Stimulated activated naive CD8-positive, alpha-beta T cell treated with anti-CD3 and anti-CD28 coated beads, Interleukin-15, amount 100 ng/mL, for 72 hours (primary cell): ENCODE measurements at regions not wholly inside any gene's neighbourhood (a gene's known extent, or its start where the extent isn't known, plus 50 kb on each side); places are given as distances from the start of the nearest gene placed in this dataset.

ENCODE experiments used
- ATAC-seq: fragments of 150-1000 bp; cut with Tn5 transposase; 2 replicates; pipeline ENCODE4 v1.10.0; 2021; ENCODE audit warnings: mild to moderate bottlenecking, moderate library complexity
- DNase-seq, 2 donors: peaks; one replicate each; pipeline ENCODE4 v3.0.0; 2021 to 2022
- H3K27ac Mint-ChIP-seq, 2 donors: one replicate each; pipeline ENCODE4 v1.8.0; 2022; ENCODE audit warnings: mild to moderate bottlenecking in 2 of 2, mixed read lengths in 2 of 2, moderate library complexity in 2 of 2
- H3K27me3 Mint-ChIP-seq: one replicate; pipeline ENCODE4 v1.8.0; 2022; ENCODE audit warnings: mixed read lengths
- H3K4me1 Mint-ChIP-seq: one replicate; pipeline ENCODE4 v1.8.0; 2022; ENCODE audit warnings: mild to moderate bottlenecking, mixed read lengths
- H3K4me3 Mint-ChIP-seq, 2 donors: one replicate each; pipeline ENCODE4 v1.8.0; 2022; ENCODE audit warnings: mild to moderate bottlenecking in 2 of 2, mixed read lengths in 2 of 2, moderate library complexity in 1 of 2
- H3K9me3 Mint-ChIP-seq, 2 donors: one replicate each; pipeline ENCODE4 v1.8.0; 2022; ENCODE audit warnings: mixed read lengths in 2 of 2

- H3K27ac Mint-ChIP-seq = no peak overlapping the region
- no peaks in the 10 kb centered on the region for H3K9me3 Mint-ChIP-seq
- peaks cover 18% of the 10 kb centered on the region for H3K27me3 Mint-ChIP-seq
- no peaks in the 10 kb centered on the region for H3K4me1 Mint-ChIP-seq
- no peak overlapping the region for H3K4me3 Mint-ChIP-seq
- DNase-seq (no peak), ATAC-seq (no peak)
These were observed 173.3 kb upstream of the MGAT5 start for GRCh38 chr2:134080386-134081089.

DNA sequence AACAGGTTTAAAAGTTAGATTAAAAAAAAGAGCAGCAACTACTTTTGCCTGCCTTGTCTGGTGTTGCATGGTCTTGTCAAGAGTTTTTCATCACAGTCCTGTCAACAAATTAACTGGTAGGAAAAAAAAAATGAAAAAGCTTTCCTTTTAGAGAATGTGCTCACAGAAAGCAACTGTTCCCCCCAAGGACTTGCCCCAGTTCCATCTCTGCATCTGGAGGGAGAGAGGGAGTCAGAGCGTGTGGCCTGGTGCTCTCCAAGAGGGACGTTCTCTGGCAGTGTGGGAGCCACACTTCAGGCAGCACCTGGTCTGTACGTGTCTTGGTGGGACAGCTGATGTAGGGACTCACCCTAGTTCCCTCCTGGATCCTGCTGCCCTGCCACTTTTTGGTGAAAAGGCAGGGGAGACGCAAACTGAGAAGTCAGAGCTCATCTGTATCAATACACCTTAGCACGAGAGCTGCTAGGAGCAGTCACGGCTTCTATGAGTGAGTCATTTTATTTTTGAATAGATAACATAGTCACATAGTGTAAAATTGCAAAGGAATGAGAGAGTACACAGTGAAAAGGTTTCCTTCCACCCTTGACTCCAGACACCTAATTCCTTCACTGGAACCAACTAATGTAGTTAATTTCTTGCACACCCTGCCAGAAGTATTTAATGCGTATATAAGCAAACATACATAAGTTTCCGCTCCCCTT is 172.5 kb upstream of the MGAT5 start:
- H3K4me3 Mint-ChIP-seq = no peak overlapping the region
- ATAC-seq = no peak
- no peak overlapping the region for H3K27ac Mint-ChIP-seq
- H3K9me3 Mint-ChIP-seq = no peaks in the 10 kb centered on the region
- H3K4me1 Mint-ChIP-seq = no peaks in the 10 kb centered on the region
- peaks cover 18% of the 10 kb centered on the region for H3K27me3 Mint-ChIP-seq
- no peak for DNase-seq

DNA sequence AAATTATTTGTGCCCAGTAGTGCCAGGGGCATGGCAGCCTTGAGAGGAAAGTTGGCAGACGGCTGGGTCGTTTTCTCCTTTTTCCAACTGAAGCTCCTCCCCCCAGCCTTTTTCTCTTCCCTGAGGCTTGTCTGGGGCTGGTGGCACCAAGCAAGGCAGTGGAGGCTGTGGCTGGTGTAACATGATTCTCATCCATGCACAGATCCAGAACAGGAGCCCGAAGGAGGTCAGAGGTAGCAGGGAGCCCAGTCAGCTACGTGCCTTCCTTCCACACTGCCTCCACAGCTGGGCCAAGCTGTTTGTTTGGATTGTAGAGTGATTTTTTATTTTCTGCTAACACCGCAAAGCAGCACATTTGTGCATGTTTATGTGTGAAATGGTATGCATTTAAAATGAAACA is 170.3 kb upstream of the MGAT5 start:
- Mint-ChIP-seq H3K4me1 (no peaks in the 10 kb centered on the region), H3K27ac (peak overlapping the region in 1 of 2 donors; percentile 80), H3K4me3 (no peak overlapping the region), H3K27me3 (peaks cover 18% of the 10 kb centered on the region), H3K9me3 (no peaks in the 10 kb centered on the region)
- DNase-seq (no peak), ATAC-seq (no peak)

GRCh38 chr2:134086594-134087219 is 167.2 kb upstream of the MGAT5 start:
- Mint-ChIP-seq H3K9me3 (no peaks in the 10 kb centered on the region), H3K27me3 (peaks cover 9% of the 10 kb centered on the region), H3K4me3 (no peak overlapping the region), H3K4me1 (no peaks in the 10 kb centered on the region), H3K27ac (no peak overlapping the region)
- DNase-seq (no peak), ATAC-seq (no peak)

- no peak overlapping the region for H3K4me3 Mint-ChIP-seq
- no peaks in the 10 kb centered on the region for H3K4me1 Mint-ChIP-seq
- peaks cover 9% of the 10 kb centered on the region for H3K27me3 Mint-ChIP-seq
- H3K27ac Mint-ChIP-seq = no peak overlapping the region
- ATAC-seq (no peak), DNase-seq (no peak)
- no peaks in the 10 kb centered on the region for H3K9me3 Mint-ChIP-seq
These were observed 166.4 kb upstream of the MGAT5 start for GRCh38 chr2:134087371-134087921.

DNA sequence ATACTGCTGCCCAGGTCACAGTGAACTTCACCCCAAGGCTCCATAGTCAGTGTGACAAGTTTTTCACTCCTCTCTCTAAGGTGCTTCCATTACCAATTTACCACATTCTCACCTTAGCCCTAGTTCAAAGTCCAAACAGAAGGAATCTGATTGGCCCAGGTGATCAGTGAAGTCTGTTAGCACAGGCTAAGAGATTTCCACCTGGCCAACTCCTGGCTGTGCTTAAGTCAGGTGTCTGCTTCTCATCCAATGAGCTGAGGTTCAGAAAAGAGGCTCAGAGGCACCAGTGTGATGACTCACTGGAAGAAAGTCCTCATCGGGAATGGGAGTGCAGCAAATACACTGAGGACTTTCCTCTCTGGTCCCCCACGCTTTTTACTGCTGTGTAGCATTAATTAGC is 164.4 kb upstream of the MGAT5 start:
- DNase-seq = no peak
- no peaks in the 10 kb centered on the region for H3K27me3 Mint-ChIP-seq
- no peak overlapping the region for H3K27ac Mint-ChIP-seq
- no peak for ATAC-seq
- H3K4me1 Mint-ChIP-seq = no peaks in the 10 kb centered on the region
- no peak overlapping the region for H3K4me3 Mint-ChIP-seq
- no peaks in the 10 kb centered on the region for H3K9me3 Mint-ChIP-seq

DNA sequence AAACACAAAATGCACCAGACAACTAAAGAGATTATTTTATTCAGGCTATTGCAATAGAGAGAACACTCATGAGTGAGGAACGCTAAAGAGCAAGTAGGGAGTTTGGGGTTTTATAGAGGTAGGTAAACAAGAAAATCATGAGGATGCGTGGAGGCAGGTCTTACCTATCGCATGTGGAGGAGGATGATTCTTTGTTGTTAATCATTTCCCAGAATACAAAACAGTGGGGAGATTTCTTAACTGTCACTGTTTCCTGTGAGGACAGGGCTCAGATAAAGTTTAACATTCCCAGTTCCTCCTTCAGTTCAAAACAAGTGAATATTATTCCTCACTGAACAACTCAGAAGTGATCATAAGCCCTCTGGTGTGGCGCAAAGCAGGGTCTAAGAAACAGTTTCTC is 156.1 kb upstream of the MGAT5 start:
- H3K4me1 Mint-ChIP-seq = no peaks in the 10 kb centered on the region
- peaks cover 15% of the 10 kb centered on the region for H3K27me3 Mint-ChIP-seq
- no peak overlapping the region for H3K4me3 Mint-ChIP-seq
- no peak for DNase-seq
- ATAC-seq = no peak
- no peak overlapping the region for H3K27ac Mint-ChIP-seq
- H3K9me3 Mint-ChIP-seq = no peaks in the 10 kb centered on the region

GRCh38 chr2:134098321-134098720 is 155.6 kb upstream of the MGAT5 start:
- Mint-ChIP-seq H3K4me3 (no peak overlapping the region), H3K27me3 (peaks cover 15% of the 10 kb centered on the region), H3K9me3 (no peaks in the 10 kb centered on the region), H3K4me1 (no peaks in the 10 kb centered on the region), H3K27ac (no peak overlapping the region)
- DNase-seq = no peak
- ATAC-seq = no peak

DNA sequence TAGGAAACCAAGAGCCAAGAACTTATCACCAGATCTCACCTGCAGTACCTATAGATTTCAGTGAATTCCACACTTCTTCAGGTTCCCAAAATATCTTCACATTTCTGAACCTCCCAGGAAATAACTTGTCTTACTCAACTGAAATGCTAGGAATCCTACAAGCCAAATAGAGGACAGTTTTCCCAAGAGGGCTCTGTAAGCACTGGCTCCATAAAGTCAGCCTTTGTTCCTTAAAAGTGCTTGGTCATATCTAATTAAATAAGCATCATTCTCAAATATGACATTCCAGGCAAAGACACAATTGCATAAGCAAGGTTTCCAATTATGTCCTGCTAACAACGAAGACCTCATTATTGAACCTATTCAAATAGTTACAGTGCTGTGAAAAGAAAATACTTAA is 154.6 kb upstream of the MGAT5 start:
- no peak overlapping the region for H3K4me3 Mint-ChIP-seq
- no peaks in the 10 kb centered on the region for H3K9me3 Mint-ChIP-seq
- H3K4me1 Mint-ChIP-seq = peaks cover 4% of the 10 kb centered on the region
- ATAC-seq (no peak), DNase-seq (no peak)
- H3K27me3 Mint-ChIP-seq = peaks cover 15% of the 10 kb centered on the region
- H3K27ac Mint-ChIP-seq = no peak overlapping the region

DNA sequence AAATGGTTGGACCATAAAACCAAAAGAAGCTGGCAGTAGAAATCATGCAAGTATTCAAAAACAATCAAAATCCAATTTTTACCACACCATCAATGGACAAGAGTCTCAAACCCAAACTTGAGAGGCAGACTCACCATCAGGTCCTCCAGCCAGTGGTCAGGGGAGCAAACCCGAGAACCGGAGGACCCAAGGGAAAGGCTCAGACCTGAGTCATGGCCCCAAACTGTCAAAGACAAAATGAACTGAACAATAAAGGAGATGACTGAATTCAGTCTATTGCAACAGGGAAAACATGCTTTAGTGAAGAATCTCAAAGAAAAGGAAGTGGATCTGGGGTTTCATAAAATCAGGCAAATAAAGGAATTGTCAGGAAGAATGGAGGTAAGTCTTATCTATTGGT is 150.7 kb upstream of the MGAT5 start:
- Mint-ChIP-seq H3K4me1 (peaks cover 13% of the 10 kb centered on the region), H3K27ac (no peak overlapping the region), H3K4me3 (no peak overlapping the region), H3K27me3 (peaks cover 16% of the 10 kb centered on the region), H3K9me3 (peaks cover 0 to 8% of the 10 kb centered on the region in 2 donors)
- ATAC-seq = no peak
- no peak for DNase-seq

DNA sequence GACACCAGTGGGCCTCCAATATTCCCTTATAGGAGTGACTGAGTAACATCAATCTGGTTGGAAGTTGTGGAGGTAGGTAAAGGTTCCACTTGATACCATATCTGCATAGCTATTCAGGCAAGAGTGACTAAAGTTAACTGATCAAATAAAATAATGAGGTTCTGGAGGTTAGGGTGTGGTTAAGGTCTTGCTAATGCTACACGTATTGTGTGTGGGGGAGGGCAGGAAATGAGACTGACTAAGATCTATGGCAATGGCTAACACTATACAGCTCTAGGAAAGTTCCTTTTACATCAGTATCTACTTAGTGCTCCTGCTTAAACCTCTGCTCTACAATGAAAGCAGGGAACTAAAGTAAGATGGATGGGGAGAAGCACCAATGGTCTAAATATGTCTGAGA is 149.1 kb upstream of the MGAT5 start:
- ATAC-seq = peak; percentile 99
- H3K4me3 Mint-ChIP-seq = no peak overlapping the region
- peak in 1 of 2 donors; percentile 42 for DNase-seq
- no peak overlapping the region for H3K27ac Mint-ChIP-seq
- H3K9me3 Mint-ChIP-seq = peaks cover 0 to 8% of the 10 kb centered on the region in 2 donors
- peaks cover 13% of the 10 kb centered on the region for H3K4me1 Mint-ChIP-seq
- H3K27me3 Mint-ChIP-seq = peaks cover 12% of the 10 kb centered on the region

DNA sequence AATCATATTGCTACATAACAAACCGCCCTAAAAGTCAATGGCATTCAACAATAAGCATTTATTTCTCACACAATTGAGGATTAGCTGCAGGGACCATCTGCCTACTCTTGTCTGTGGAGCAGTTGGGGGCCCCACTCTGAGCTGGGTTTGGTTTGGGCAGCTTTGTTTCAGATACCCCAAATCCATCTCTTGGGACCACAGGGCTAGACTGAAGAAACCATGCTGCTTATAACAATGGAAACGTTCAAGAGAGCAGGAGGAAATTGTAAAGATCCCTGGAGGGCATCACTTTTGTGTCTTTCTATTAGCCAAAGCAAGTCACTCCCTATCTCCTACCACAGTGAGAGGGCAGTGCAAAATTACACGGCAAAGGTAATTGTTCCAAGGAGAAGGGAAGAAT is 146.5 kb upstream of the MGAT5 start:
- H3K9me3 Mint-ChIP-seq = peaks cover 0 to 8% of the 10 kb centered on the region in 2 donors
- no peak overlapping the region for H3K4me3 Mint-ChIP-seq
- H3K27ac Mint-ChIP-seq = no peak overlapping the region
- DNase-seq (no peak), ATAC-seq (no peak)
- H3K4me1 Mint-ChIP-seq = peaks cover 13% of the 10 kb centered on the region
- peaks cover 20% of the 10 kb centered on the region for H3K27me3 Mint-ChIP-seq

GRCh38 chr2:134108113-134108512 is 145.8 kb upstream of the MGAT5 start:
- Mint-ChIP-seq H3K27me3 (peaks cover 20% of the 10 kb centered on the region), H3K4me1 (peaks cover 13% of the 10 kb centered on the region), H3K9me3 (peaks cover 0 to 8% of the 10 kb centered on the region in 2 donors), H3K27ac (no peak overlapping the region), H3K4me3 (no peak overlapping the region)
- no peak for DNase-seq
- ATAC-seq = no peak

DNA sequence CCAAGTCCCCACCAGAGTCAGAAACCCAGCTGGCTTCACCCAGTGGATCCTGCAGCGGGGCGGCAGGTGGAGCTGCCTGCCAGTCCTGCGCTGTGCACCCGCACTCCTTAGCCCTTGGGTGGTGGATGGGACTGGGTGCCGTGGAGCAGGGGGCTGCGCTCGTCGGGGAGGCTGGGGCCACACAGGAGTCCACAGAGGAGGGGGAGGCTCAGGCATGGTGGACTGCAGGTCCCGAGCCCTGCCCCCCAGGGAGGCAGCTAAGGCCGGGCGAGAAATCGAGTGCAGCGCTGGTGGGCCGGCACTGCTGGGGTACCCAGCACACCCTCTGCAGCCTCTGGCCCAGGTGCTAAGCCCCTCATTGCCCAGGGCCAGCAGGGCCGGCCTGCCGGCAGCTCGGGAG is 144.6 kb upstream of the MGAT5 start:
- ATAC-seq (no peak), DNase-seq (no peak)
- peaks cover 9% of the 10 kb centered on the region for H3K4me1 Mint-ChIP-seq
- no peak overlapping the region for H3K27ac Mint-ChIP-seq
- peaks cover 20% of the 10 kb centered on the region for H3K27me3 Mint-ChIP-seq
- peaks cover 0 to 8% of the 10 kb centered on the region in 2 donors for H3K9me3 Mint-ChIP-seq
- no peak overlapping the region for H3K4me3 Mint-ChIP-seq

GRCh38 chr2:134109725-134110124 is 144.1 kb upstream of the MGAT5 start:
- Mint-ChIP-seq H3K4me3 (no peak overlapping the region), H3K4me1 (peaks cover 4% of the 10 kb centered on the region), H3K27ac (no peak overlapping the region), H3K27me3 (peaks cover 20% of the 10 kb centered on the region), H3K9me3 (peaks cover 0 to 6% of the 10 kb centered on the region in 2 donors)
- ATAC-seq = no peak
- DNase-seq = no peak

- Mint-ChIP-seq H3K4me3 (no peak overlapping the region), H3K4me1 (no peaks in the 10 kb centered on the region), H3K9me3 (no peaks in the 10 kb centered on the region), H3K27ac (no peak overlapping the region), H3K27me3 (peaks cover 20% of the 10 kb centered on the region)
- DNase-seq (no peak), ATAC-seq (no peak)
These were observed 143.3 kb upstream of the MGAT5 start for GRCh38 chr2:134110532-134110931.
